GM23338 (cell line): ENCODE measurements at regions not wholly inside any gene's neighbourhood (a gene's known extent, or its start where the extent isn't known, plus 50 kb on each side); places are given as distances from the start of the nearest gene placed in this dataset.
"Not testable (repeated sequence)": the region's sequence is repeated elsewhere in the genome, so short reads cannot be mapped to it uniquely, and the experiment has no call there.

Experiments used
- ATAC-seq: fragments of 200-7000 bp; cut with Tn5 transposase; 3 replicates; pipeline ENCODE4 v1.9.1; 2020
- DNase-seq: peaks from one replicate; pipeline ENCODE4 v3.0.0-alpha.2; 2015; ENCODE audit warnings: low spot score
- H2AFZ ChIP-seq: fragments of 200-600 bp; sonication (generic); 2 replicates; pipeline ENCODE4 v1.8.0; 2016; ENCODE audit warnings: antibody characterized with exemption, mild to moderate bottlenecking, moderate library complexity
- H3F3A ChIP-seq: fragments of 200-600 bp; sonication (generic); replicated peaks from 2 replicates; pipeline ENCODE4 v1.8.0; 2017; ENCODE audit warnings: antibody characterized with exemption, mixed run types, low read depth
- H3K27ac ChIP-seq: fragments of 200-600 bp; sonication (generic); 2 replicates; pipeline ENCODE4 v1.6.1; 2016; ENCODE audit warnings: low read depth
- H3K27me3 ChIP-seq: fragments of 200-600 bp; sonication (generic); 2 replicates; pipeline ENCODE4 v1.8.0; 2016; ENCODE audit warnings: mild to moderate bottlenecking, mixed run types, moderate library complexity; ENCODE audit not compliant: insufficient read depth
- H3K36me3 ChIP-seq: fragments of 200-600 bp; sonication (generic); 2 replicates; pipeline ENCODE4 v1.8.0; 2016; ENCODE audit warnings: mild to moderate bottlenecking; ENCODE audit not compliant: insufficient read depth
- H3K4me1 ChIP-seq: fragments of 200-600 bp; sonication (generic); 2 replicates; pipeline ENCODE4 v1.8.0; 2016; ENCODE audit warnings: mild to moderate bottlenecking, moderate library complexity; ENCODE audit not compliant: insufficient read depth
- H3K4me2 ChIP-seq: fragments of 200-600 bp; sonication (generic); 2 replicates; pipeline ENCODE4 v1.7.1; 2017; ENCODE audit warnings: mixed run types
- H3K4me3 ChIP-seq: fragments of 200-600 bp; sonication (generic); 2 replicates; pipeline ENCODE4 v1.6.1; 2016; ENCODE audit warnings: mixed run types
- H3K79me2 ChIP-seq: fragments of 200-600 bp; sonication (generic); replicated peaks from 2 replicates; pipeline ENCODE4 v1.8.0; 2017; ENCODE audit warnings: mild to moderate bottlenecking; ENCODE audit not compliant: insufficient read depth
- H3K9me2 ChIP-seq: fragments of 200-600 bp; sonication (generic); 2 replicates; pipeline ENCODE4 v1.8.0; 2017; ENCODE audit not compliant: insufficient read depth
- H4K20me1 ChIP-seq: fragments of 200-600 bp; sonication (generic); replicated peaks from 2 replicates; pipeline ENCODE4 v1.8.0; 2017; ENCODE audit warnings: mild to moderate bottlenecking; ENCODE audit not compliant: insufficient read depth
- H3K27ac Mint-ChIP-seq: 2 replicates; pipeline ENCODE4 v1.8.0; 2020; ENCODE audit warnings: inconsistent platforms, mild to moderate bottlenecking, moderate library complexity, mixed read lengths
- H3K27me3 Mint-ChIP-seq: 3 replicates; pipeline ENCODE4 v1.8.0; 2022; ENCODE audit warnings: low read depth, mild to moderate bottlenecking, moderate library complexity, mixed read lengths, inconsistent platforms; ENCODE audit not compliant: insufficient read depth, poor library complexity
- H3K36me3 Mint-ChIP-seq: 3 replicates; pipeline ENCODE4 v1.8.0; 2021; ENCODE audit warnings: low read depth, mild to moderate bottlenecking, inconsistent platforms, moderate library complexity, mixed read lengths
- H3K4me1 Mint-ChIP-seq: 3 replicates; pipeline ENCODE4 v1.8.0; 2020; ENCODE audit warnings: mild to moderate bottlenecking, inconsistent platforms, mixed read lengths
- H3K4me3 Mint-ChIP-seq: 3 replicates; pipeline ENCODE4 v1.8.0; 2021; ENCODE audit warnings: moderate library complexity, mild to moderate bottlenecking, inconsistent platforms, mixed read lengths
- H3K9me3 Mint-ChIP-seq: 3 replicates; pipeline ENCODE4 v1.8.0; 2020; ENCODE audit warnings: moderate library complexity, mild to moderate bottlenecking, inconsistent platforms, mixed read lengths
- CREB1 ChIP-seq: fragments of 250-450 bp; sonication (Bioruptor Pico); IDR thresholded peaks from 2 replicates; pipeline ENCODE4 v1.5.0; 2020; ENCODE audit warnings: low read depth, mild to moderate bottlenecking, moderate library complexity
- CTCF ChIP-seq, 2 experiments: fragments of 200-600 bp in 1 of 2; sonication (generic) in 1 of 2; conservative IDR thresholded peaks; 2 replicates each; pipeline versions ENCODE4 v1.5.1 to v1.6.1; 2016 to 2017; ENCODE audit warnings: antibody characterized with exemption in 2 of 2, low read depth in 2 of 2, mild to moderate bottlenecking in 2 of 2, moderate library complexity in 1 of 2
- ETS1 ChIP-seq: IDR thresholded peaks from 2 replicates; pipeline ENCODE4 v1.6.1; 2016; ENCODE audit warnings: antibody characterized with exemption
- EZH2 ChIP-seq: fragments of 200-600 bp; sonication (generic); IDR thresholded peaks from one replicate; pipeline ENCODE4 v1.8.0; 2017; ENCODE audit warnings: antibody characterized with exemption, mild to moderate bottlenecking, low read depth; ENCODE audit not compliant: unreplicated experiment
- JUNB ChIP-seq: IDR thresholded peaks from one replicate; pipeline ENCODE4 v1.6.1; 2016; ENCODE audit warnings: antibody characterized with exemption; ENCODE audit not compliant: unreplicated experiment
- STAT1 ChIP-seq: IDR thresholded peaks from one replicate; pipeline ENCODE4 v1.6.1; 2016; ENCODE audit warnings: antibody characterized with exemption; ENCODE audit not compliant: unreplicated experiment

GRCh38 chr3:87949189-87949878 is 109.5 kb downstream of the CGGBP1 start:
- H3K4me3 Mint-ChIP-seq = no peak overlapping the region

DNA sequence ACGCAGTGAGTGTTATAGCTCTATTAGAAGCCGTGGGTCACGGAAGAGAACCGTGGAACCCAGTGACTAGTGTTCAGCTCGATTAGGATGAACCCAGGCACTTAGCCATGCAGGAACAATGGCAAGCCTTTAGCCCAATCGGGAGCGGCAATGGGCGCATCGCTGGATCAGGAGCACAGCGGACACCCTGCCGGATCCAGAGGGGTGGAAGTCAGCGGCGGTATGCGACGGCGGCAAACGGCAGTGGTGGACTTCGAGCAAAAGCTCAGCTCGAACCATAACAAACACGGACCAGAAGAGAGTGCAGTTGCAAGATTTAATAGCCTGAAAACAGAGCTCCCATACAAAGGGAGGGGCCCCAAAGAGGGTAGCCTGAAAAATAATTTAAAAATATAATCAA is 112.8 kb downstream of the CGGBP1 start:
- H3K36me3 Mint-ChIP-seq, H3F3A ChIP-seq, ATAC-seq, H3K4me3 ChIP-seq, H3K4me3 Mint-ChIP-seq, H3K9me3 Mint-ChIP-seq, H3K27ac Mint-ChIP-seq, H3K79me2 ChIP-seq, H3K27me3 Mint-ChIP-seq, H3K36me3 ChIP-seq, H3K9me2 ChIP-seq, H2AFZ ChIP-seq, H4K20me1 ChIP-seq, H3K4me1 ChIP-seq, H3K4me1 Mint-ChIP-seq, DNase-seq, H3K27ac ChIP-seq, H3K27me3 ChIP-seq, H3K4me2 ChIP-seq: not testable (repeated sequence)

More at GRCh38 chr3:87949189-87949878, 109.5 kb downstream of the CGGBP1 start:
- H3K27me3 Mint-ChIP-seq = no peaks in the 10 kb centered on the region
- DNase-seq = no peak
- Histone ChIP-seq H3F3A (no peaks in the 10 kb centered on the region), H3K27me3 (no peaks in the 10 kb centered on the region), H4K20me1 (no peaks in the 10 kb centered on the region), H3K36me3 (no peaks in the 10 kb centered on the region), H3K4me2 (no peak overlapping the region), H3K79me2 (no peaks in the 10 kb centered on the region), H3K4me1 (no peaks in the 10 kb centered on the region), H3K4me3 (no peak overlapping the region), H2AFZ (peak overlapping the region; percentile 28; the same call in 1 of the 2 replicates), H3K27ac (no peak overlapping the region), H3K9me2 (no peaks in the 10 kb centered on the region)
- no peak for ATAC-seq
- peaks cover 2% of the 10 kb centered on the region; the same call in 1 of the 3 replicates for H3K4me1 Mint-ChIP-seq
- TF ChIP-seq EZH2 (no peak), CTCF (conservative IDR thresholded peaks at IDR 0.05; ENCODE audit: low read depth in 2 of 2) (no peak), STAT1 (no peak), CREB1 (no peak), ETS1 (no peak), JUNB (no peak)
- H3K27ac Mint-ChIP-seq = no peak overlapping the region
- peaks cover 4% of the 10 kb centered on the region; the same call in 1 of the 3 replicates for H3K9me3 Mint-ChIP-seq
- H3K36me3 Mint-ChIP-seq = no peaks in the 10 kb centered on the region

DNA sequence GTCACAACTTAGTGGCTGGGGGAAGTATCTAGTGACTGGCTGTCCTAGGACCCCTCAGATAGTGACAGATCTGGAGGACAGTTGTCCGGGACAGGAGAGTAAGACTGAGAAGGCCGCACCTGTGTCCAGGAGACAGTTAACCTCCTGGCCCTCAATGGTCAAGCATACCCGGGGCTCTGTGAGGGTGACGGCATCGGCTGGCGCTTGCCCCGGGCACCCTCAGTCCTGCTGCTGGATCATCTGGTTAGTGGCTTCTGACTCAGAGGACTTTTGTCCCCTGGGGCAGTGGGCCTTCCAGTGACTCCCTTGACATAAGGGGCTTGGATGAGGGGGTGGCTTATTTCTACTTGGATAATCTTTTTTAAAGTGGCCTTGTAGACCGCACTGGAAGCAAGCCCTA is 116.5 kb downstream of the CGGBP1 start:
- not testable (repeated sequence) for H4K20me1 ChIP-seq, DNase-seq, H2AFZ ChIP-seq, H3K79me2 ChIP-seq, H3K36me3 Mint-ChIP-seq, H3K27ac ChIP-seq, H3K27me3 ChIP-seq, H3K4me3 Mint-ChIP-seq, H3K4me1 ChIP-seq, H3K27me3 Mint-ChIP-seq, ATAC-seq, H3K9me3 Mint-ChIP-seq, H3K27ac Mint-ChIP-seq, H3K4me1 Mint-ChIP-seq, H3F3A ChIP-seq, H3K4me2 ChIP-seq, H3K36me3 ChIP-seq, H3K4me3 ChIP-seq, H3K9me2 ChIP-seq
